SK-N-SH (cell line): ENCODE measurements at regions not wholly inside any gene's neighbourhood (a gene's known extent, or its start where the extent isn't known, plus 50 kb on each side); places are given as distances from the start of the nearest gene placed in this dataset.

ENCODE experiments used
- CTCF ChIA-PET: fragments of 300-600, 350-600 bp; formaldehyde crosslinking; extraction: SDS; loops from one replicate; lab custom pipeline; 2021; lab: Yijun Ruan, JAX
- POLR2A ChIA-PET: fragments of 350-600 bp; sonication (Branson Sonifier 250); formaldehyde crosslinking; extraction: SDS; loops from one replicate; lab custom pipeline; 2020; ENCODE audit warnings: antibody characterized with exemption, inconsistent platforms; lab: Yijun Ruan, JAX
- DNase-seq: peaks from one replicate; pipeline ENCODE4 v3.0.0; 2012
- H2AFZ ChIP-seq: fragments of 200-600 bp; sonication (generic); 2 replicates; pipeline ENCODE4 v1.8.1; 2016; ENCODE audit warnings: antibody characterized with exemption, mild to moderate bottlenecking, low read depth
- H3F3A ChIP-seq: fragments of 200-600 bp; sonication (generic); replicated peaks from 2 replicates; pipeline ENCODE3; 2016; ENCODE audit warnings: antibody characterized with exemption, mild to moderate bottlenecking; ENCODE audit not compliant: insufficient read depth
- H3K27ac ChIP-seq, 2 experiments: fragments of 200-500 bp in 1 of 2; fragments of 200-600 bp in 1 of 2; sonication (Bioruptor generic) in 1 of 2; sonication (generic), shearing (Covaris generic) in 1 of 2; 2 replicates each; pipeline versions ENCODE4 v1.5.1 to v1.6.1; 2014 to 2016; ENCODE audit warnings: low read depth in 2 of 2, inconsistent platforms in 1 of 2, low read length in 1 of 2, mild to moderate bottlenecking in 1 of 2, mixed read lengths in 1 of 2
- H3K27me3 ChIP-seq: fragments of 200-600 bp; sonication (generic), shearing (Covaris generic); 2 replicates; pipeline ENCODE4 v1.6.1; 2016; ENCODE audit warnings: mixed run types; ENCODE audit not compliant: insufficient read depth
- H3K36me3 ChIP-seq, 2 experiments: fragments of 200-500 bp in 1 of 2; fragments of 200-600 bp in 1 of 2; sonication (Bioruptor generic) in 1 of 2; sonication (generic) in 1 of 2; replicated peaks in 1 of 2; 2 replicates each; pipeline versions ENCODE3 to v1.5.1; 2014 to 2016; ENCODE audit warnings: low read length in 1 of 2, mild to moderate bottlenecking in 1 of 2; ENCODE audit not compliant: insufficient read depth in 2 of 2, control insufficient read depth in 1 of 2
- H3K4me1 ChIP-seq, 2 experiments: fragments of 200-500 bp in 1 of 2; fragments of 200-600 bp in 1 of 2; sonication (Bioruptor generic) in 1 of 2; sonication (generic), shearing (Covaris generic) in 1 of 2; 2 replicates each; pipeline versions ENCODE4 v1.5.1 to v1.6.1; 2014 to 2016; ENCODE audit warnings: low read depth in 1 of 2, low read length in 1 of 2, mixed run types in 1 of 2; ENCODE audit not compliant: insufficient read depth in 2 of 2, control insufficient read depth in 1 of 2
- H3K4me2 ChIP-seq: fragments of 200-600 bp; sonication (generic), shearing (Covaris generic); 2 replicates; pipeline ENCODE4 v1.6.1; 2017; ENCODE audit warnings: mixed run types
- H3K4me3 ChIP-seq, 2 experiments: fragments of 200-500 bp in 1 of 2; fragments of 200-600 bp in 1 of 2; sonication (Bioruptor generic) in 1 of 2; sonication (generic), shearing (Covaris generic) in 1 of 2; 2 replicates each; pipeline versions ENCODE4 v1.5.1 to v1.8.1; 2014 to 2016; ENCODE audit warnings: low read depth in 2 of 2, inconsistent platforms in 1 of 2, low read length in 1 of 2, mild to moderate bottlenecking in 1 of 2, mixed read lengths in 1 of 2, moderate library complexity in 1 of 2
- H3K79me2 ChIP-seq: fragments of 200-600 bp; sonication (generic); 2 replicates; pipeline ENCODE4 v1.8.1; 2017; ENCODE audit warnings: mild to moderate bottlenecking; ENCODE audit not compliant: insufficient read depth
- H3K9ac ChIP-seq: fragments of 200-600 bp; sonication (generic); 2 replicates; pipeline ENCODE4 v1.6.1; 2017; ENCODE audit warnings: mixed run types
- H3K9me2 ChIP-seq: fragments of 200-600 bp; sonication (generic); 2 replicates; pipeline ENCODE4 v1.6.1; 2017; ENCODE audit warnings: mixed run types
- H3K9me3 ChIP-seq: fragments of 200-600 bp; sonication (generic); 2 replicates; pipeline ENCODE4 v1.6.1; 2017; ENCODE audit warnings: mixed run types, mild to moderate bottlenecking, moderate library complexity
- H4K20me1 ChIP-seq: fragments of 200-600 bp; sonication (generic); 2 replicates; pipeline ENCODE4 v1.6.1; 2017; ENCODE audit warnings: mild to moderate bottlenecking, mixed run types; ENCODE audit not compliant: insufficient read depth
- CHD2 ChIP-seq: fragments of 150-350 bp; IDR thresholded peaks from 2 replicates; pipeline ENCODE4 v1.6.1; 2018; ENCODE audit warnings: low read length; ENCODE audit not compliant: partially characterized antibody
- FOXM1 ChIP-seq: IDR thresholded peaks from 2 replicates; pipeline ENCODE4 v1.4.0; 2012; ENCODE audit warnings: low read depth, mild to moderate bottlenecking
- GABPA ChIP-seq: IDR thresholded peaks from 2 replicates; pipeline ENCODE4 v1.4.0; 2012; ENCODE audit warnings: low read depth, mild to moderate bottlenecking
- GATA2 ChIP-seq: sonication (generic); formaldehyde crosslinking; IDR thresholded peaks from 2 replicates; pipeline ENCODE4 v1.5.0; 2020; ENCODE audit warnings: mild to moderate bottlenecking, missing genetic modification reagents
- MAX ChIP-seq: IDR thresholded peaks from 2 replicates; pipeline ENCODE4 v1.4.0; 2012; ENCODE audit warnings: low read depth
- MEF2A ChIP-seq: IDR thresholded peaks from 2 replicates; pipeline ENCODE4 v1.4.0; 2012; ENCODE audit warnings: low read depth, borderline replicate concordance
- MXI1 ChIP-seq: IDR thresholded peaks from 2 replicates; pipeline ENCODE4 v1.6.1; 2012; ENCODE audit warnings: mild to moderate bottlenecking, low read depth, low read length, improper control_type of control experiment
- NFIC ChIP-seq: IDR thresholded peaks from 2 replicates; pipeline ENCODE4 v1.4.0; 2012; ENCODE audit warnings: borderline replicate concordance
- NRF1 ChIP-seq: IDR thresholded peaks from 2 replicates; pipeline ENCODE4 v1.6.1; 2012; ENCODE audit warnings: low read depth, mild to moderate bottlenecking, low read length
- POLR2AphosphoS5 ChIP-seq: IDR thresholded peaks from 2 replicates; pipeline ENCODE4 v1.6.1; 2012; ENCODE audit warnings: low read depth, low read length
- RAD21 ChIP-seq: IDR thresholded peaks from 2 replicates; pipeline ENCODE4 v1.6.1; 2012; ENCODE audit warnings: mild to moderate bottlenecking, low read length
- RCOR1 ChIP-seq: fragments of 150-350 bp; IDR thresholded peaks from 2 replicates; pipeline ENCODE4 v1.6.1; 2017; ENCODE audit warnings: antibody characterized with exemption, low read length
- REST ChIP-seq: IDR thresholded peaks from 2 replicates; pipeline ENCODE4 v1.6.1; 2012; ENCODE audit warnings: mild to moderate bottlenecking, low read depth, low read length, moderate library complexity
- RFX5 ChIP-seq: IDR thresholded peaks from 2 replicates; pipeline ENCODE4 v1.6.1; 2012; ENCODE audit warnings: mild to moderate bottlenecking, improper control_type of control experiment, low read length
- SIN3A ChIP-seq: IDR thresholded peaks from 2 replicates; pipeline ENCODE4 v1.6.1; 2012; ENCODE audit warnings: low read depth, mild to moderate bottlenecking, low read length, moderate library complexity, borderline replicate concordance
- TEAD4 ChIP-seq: IDR thresholded peaks from 2 replicates; pipeline ENCODE4 v1.4.0; 2012; ENCODE audit warnings: mild to moderate bottlenecking, borderline replicate concordance; ENCODE audit not compliant: insufficient read depth
- ZBTB33 ChIP-seq: IDR thresholded peaks from 2 replicates; pipeline ENCODE4 v1.4.0; 2012; ENCODE audit warnings: low read depth, borderline replicate concordance
- WGBS: methylation state at CpG from one replicate; pipeline ENCODE4 v1.1.6; 2017; ENCODE audit warnings: low lambda C conversion rate; 5-methylcytosine and 5-hydroxymethylcytosine counted together
- TF ChIP-seq, protein P1 (sequence below): IDR thresholded peaks from 2 replicates; pipeline ENCODE4 v1.4.0; 2012; ENCODE audit warnings: low read depth, borderline replicate concordance
- TF ChIP-seq, protein P2 (sequence below): fragments of 200-600 bp; sonication (generic); IDR thresholded peaks from 2 replicates; pipeline ENCODE4 v1.6.1; 2017; ENCODE audit warnings: antibody characterized with exemption, mild to moderate bottlenecking, moderate library complexity
- TF ChIP-seq, protein P3 (sequence below): IDR thresholded peaks from 2 replicates; pipeline ENCODE4; 2012

DNA sequence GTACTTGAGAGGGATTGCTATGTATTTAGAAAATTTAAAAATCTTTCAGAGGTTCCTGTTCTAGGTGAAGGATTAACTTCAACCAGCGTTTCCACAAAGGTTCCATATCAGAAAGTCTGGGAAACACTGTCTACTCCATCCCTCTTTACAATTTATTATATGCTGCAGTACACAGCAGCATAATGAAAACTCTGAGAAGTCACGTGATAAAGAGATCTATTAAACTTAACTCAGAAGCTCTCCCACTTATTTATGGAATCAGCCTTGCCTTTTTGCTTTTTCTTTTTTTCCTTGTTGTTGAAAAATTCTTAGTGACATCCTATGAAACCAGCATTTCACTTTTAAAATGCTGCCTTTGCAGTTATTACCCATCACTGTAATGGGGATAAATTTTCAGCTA lies 186.2 kb downstream of the ACER2 start:
- Histone ChIP-seq H3K9me2 (no peaks in the 10 kb centered on the region), H3K27me3 (no peaks in the 10 kb centered on the region), H3K4me1 (no peaks in the 10 kb centered on the region; a peak in 1 of 4 replicates), H3K27ac (no peak overlapping the region), H2AFZ (no peak overlapping the region), H3K9me3 (no peaks in the 10 kb centered on the region), H3F3A (no peaks in the 10 kb centered on the region), H4K20me1 (no peaks in the 10 kb centered on the region), H3K79me2 (no peaks in the 10 kb centered on the region), H3K4me2 (no peak overlapping the region), H3K9ac (no peak overlapping the region), H3K4me3 (no peak overlapping the region), H3K36me3 (no peaks in the 10 kb centered on the region)
- 10% methylated on average over 2 of the region's 2 CpGs for WGBS
- DNase-seq: no peak
- ChIA-PET CTCF (interaction anchor here (0.6 to 1.4 kb wide), 2 partner anchors 10 to 27 kb away, joined by 3 read pairs; no protein-coding TSS in a partner anchor), POLR2A (no interaction called here)
- no peak for TF ChIP-seq MEF2A
- no peak for TF ChIP-seq SIN3A
- no peak for TF ChIP-seq POLR2AphosphoS5
- TF ChIP-seq RAD21: no peak
- no peak for TF ChIP-seq MXI1
- no peak for TF ChIP-seq RCOR1
- TF ChIP-seq, protein P1, sequence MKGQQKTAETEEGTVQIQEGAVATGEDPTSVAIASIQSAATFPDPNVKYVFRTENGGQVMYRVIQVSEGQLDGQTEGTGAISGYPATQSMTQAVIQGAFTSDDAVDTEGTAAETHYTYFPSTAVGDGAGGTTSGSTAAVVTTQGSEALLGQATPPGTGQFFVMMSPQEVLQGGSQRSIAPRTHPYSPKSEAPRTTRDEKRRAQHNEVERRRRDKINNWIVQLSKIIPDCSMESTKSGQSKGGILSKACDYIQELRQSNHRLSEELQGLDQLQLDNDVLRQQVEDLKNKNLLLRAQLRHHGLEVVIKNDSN: no peak
- TF ChIP-seq TEAD4: no peak
- no peak for TF ChIP-seq REST
- TF ChIP-seq, protein P2, sequence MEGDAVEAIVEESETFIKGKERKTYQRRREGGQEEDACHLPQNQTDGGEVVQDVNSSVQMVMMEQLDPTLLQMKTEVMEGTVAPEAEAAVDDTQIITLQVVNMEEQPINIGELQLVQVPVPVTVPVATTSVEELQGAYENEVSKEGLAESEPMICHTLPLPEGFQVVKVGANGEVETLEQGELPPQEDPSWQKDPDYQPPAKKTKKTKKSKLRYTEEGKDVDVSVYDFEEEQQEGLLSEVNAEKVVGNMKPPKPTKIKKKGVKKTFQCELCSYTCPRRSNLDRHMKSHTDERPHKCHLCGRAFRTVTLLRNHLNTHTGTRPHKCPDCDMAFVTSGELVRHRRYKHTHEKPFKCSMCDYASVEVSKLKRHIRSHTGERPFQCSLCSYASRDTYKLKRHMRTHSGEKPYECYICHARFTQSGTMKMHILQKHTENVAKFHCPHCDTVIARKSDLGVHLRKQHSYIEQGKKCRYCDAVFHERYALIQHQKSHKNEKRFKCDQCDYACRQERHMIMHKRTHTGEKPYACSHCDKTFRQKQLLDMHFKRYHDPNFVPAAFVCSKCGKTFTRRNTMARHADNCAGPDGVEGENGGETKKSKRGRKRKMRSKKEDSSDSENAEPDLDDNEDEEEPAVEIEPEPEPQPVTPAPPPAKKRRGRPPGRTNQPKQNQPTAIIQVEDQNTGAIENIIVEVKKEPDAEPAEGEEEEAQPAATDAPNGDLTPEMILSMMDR: no peak
- TF ChIP-seq CHD2: no peak
- no peak for TF ChIP-seq NRF1
- no peak for TF ChIP-seq MAX
- TF ChIP-seq RFX5: no peak
- TF ChIP-seq, protein P3, sequence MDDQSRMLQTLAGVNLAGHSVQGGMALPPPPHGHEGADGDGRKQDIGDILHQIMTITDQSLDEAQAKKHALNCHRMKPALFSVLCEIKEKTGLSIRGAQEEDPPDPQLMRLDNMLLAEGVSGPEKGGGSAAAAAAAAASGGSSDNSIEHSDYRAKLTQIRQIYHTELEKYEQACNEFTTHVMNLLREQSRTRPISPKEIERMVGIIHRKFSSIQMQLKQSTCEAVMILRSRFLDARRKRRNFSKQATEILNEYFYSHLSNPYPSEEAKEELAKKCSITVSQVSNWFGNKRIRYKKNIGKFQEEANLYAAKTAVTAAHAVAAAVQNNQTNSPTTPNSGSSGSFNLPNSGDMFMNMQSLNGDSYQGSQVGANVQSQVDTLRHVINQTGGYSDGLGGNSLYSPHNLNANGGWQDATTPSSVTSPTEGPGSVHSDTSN: no peak
- no peak for TF ChIP-seq FOXM1
- no peak for TF ChIP-seq NFIC
- no peak for TF ChIP-seq GABPA
- no peak for TF ChIP-seq ZBTB33
- no peak for TF ChIP-seq GATA2 (CRISPR knock-in tag)
